Mucosa of rectum (tissue), 2 donors: ENCODE measurements at regions not wholly inside any gene's neighbourhood (a gene's known extent, or its start where the extent isn't known, plus 50 kb on each side); places are given as distances from the start of the nearest gene placed in this dataset.

Experiments used
- H3K27ac ChIP-seq, 2 donors: one replicate each; pipeline ENCODE4 v1.7.0; 2013; ENCODE audit warnings: inconsistent platforms in 2 of 2, low read depth in 2 of 2, low read length in 2 of 2
- H3K27me3 ChIP-seq, 2 donors: one replicate each; pipeline ENCODE4 v1.7.0; 2013; ENCODE audit warnings: low read length in 2 of 2; ENCODE audit not compliant: control insufficient read depth in 2 of 2, insufficient read depth in 2 of 2
- H3K36me3 ChIP-seq, 2 donors: one replicate each; pipeline ENCODE4 v1.7.0; 2013; ENCODE audit warnings: low read length in 2 of 2; ENCODE audit not compliant: control insufficient read depth in 2 of 2, insufficient read depth in 2 of 2
- H3K4me1 ChIP-seq, 2 donors: one replicate each; pipeline ENCODE4 v1.7.0; 2013; ENCODE audit warnings: low read length in 2 of 2, mild to moderate bottlenecking in 1 of 2; ENCODE audit not compliant: control insufficient read depth in 2 of 2, insufficient read depth in 2 of 2
- H3K4me3 ChIP-seq, 2 donors: one replicate each; pipeline ENCODE4 v1.7.0; 2013; ENCODE audit warnings: low read length in 2 of 2
- H3K9ac ChIP-seq, 2 donors: one replicate each; pipeline ENCODE4 v1.7.0; 2013; ENCODE audit warnings: low read length in 2 of 2, low read depth in 1 of 2, mild to moderate bottlenecking in 1 of 2
- H3K9me3 ChIP-seq, 2 donors: one replicate each; pipeline ENCODE4 v1.7.0; 2013; ENCODE audit warnings: low read length in 2 of 2; ENCODE audit not compliant: control insufficient read depth in 2 of 2
- donor health status: healthy.
- donor health status: Normal muscosa, but diverticular disease.

DNA sequence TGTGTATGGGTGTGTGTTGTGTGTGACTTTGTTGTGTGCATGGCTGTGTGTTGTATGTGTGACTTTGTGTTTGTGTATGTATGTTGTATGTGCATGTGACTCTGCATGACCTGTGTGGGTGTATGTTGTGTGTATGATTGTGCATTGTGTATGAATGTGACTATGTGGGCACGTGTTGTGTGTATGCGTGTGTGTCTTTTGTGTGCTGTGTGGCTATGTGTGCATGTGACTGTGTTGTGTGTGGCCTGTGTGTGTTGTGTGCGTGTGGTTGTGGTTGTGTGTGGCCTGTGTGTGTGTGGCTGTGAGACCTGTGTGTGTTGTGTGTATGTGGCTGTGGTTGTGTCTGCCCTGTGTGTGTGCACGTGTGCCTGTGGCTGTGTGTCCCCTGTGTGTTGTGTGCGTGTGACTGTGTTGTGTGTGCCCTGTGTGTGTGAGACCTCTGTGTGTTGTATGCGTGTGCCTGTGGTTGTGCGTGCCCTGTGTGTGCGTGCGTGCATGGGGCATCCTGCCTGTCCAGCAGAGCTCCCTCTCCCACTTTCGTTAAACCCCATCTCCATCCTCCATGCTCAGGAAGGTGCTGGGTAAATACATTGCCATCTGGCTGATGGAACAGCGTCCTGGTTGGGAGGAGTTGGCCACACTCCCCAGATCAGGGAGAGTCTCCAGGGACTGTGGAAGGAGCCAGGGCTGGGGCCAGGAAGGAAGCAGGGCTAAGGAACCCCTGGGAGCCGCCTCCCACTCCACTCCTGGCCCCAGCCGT lies 90.1 kb upstream of the GSE1 start:
- Histone ChIP-seq H3K4me3 (no peak overlapping the region), H3K9me3 (no peaks in the 10 kb centered on the region), H3K36me3 (no peaks in the 10 kb centered on the region), H3K4me1 (peaks cover 15 to 35% of the 10 kb centered on the region in 2 donors), H3K9ac (peak overlapping the region in 1 of 2 donors; percentile 28), H3K27ac (peak overlapping the region; percentile 26 to 74), H3K27me3 (no peaks in the 10 kb centered on the region)

DNA sequence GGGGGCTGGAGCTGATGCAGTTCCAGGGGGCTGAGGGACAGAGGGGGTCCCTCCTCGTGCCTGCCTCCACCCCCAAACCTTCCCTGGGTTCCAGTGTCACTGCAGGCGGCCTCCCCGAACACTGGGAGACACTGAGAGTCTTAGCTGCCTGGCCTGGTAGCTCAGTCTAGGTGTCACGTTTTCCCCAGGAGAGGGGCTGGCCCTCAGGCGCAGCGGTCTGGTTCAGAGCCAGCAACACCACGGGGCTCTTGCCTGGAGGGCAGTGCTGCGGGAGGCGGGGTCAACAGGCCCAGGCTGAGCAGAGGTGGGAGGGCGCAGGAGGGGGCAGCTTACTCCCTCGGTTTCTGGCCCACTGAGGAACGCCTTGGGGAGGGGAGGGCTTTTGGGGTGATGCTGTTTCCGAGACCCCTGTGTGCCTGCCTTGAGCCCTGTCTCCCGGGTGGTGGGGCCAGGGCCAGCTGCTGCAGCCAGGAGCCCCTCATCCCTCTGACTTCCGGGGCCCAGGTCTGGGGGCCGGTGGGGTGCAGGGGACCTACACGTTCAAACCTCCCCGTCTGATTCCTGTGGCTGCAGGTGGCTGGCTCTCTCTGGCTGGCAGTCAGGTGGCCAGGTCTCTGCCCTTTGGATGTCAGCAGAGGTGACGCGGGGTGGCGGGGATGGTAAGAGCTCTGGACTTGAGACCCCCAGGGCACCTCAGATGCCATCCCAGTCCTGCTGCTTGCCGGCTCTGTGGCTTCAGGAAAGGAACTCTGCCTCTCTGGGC lies 89.3 kb upstream of the GSE1 start:
- H3K9me3 ChIP-seq, result no peaks in the 10 kb centered on the region
- peak overlapping the region in 1 of 2 donors; percentile 28 for H3K9ac ChIP-seq
- H3K4me3 ChIP-seq, result no peak overlapping the region
- peaks cover 15 to 35% of the 10 kb centered on the region in 2 donors for H3K4me1 ChIP-seq
- H3K27me3 ChIP-seq, result no peaks in the 10 kb centered on the region
- H3K36me3 ChIP-seq, result no peaks in the 10 kb centered on the region
- peak overlapping the region; percentile 26 to 74 for H3K27ac ChIP-seq

- Histone ChIP-seq H3K36me3 (no peaks in the 10 kb centered on the region), H3K27me3 (no peaks in the 10 kb centered on the region), H3K4me3 (no peak overlapping the region), H3K9me3 (no peaks in the 10 kb centered on the region), H3K9ac (no peak overlapping the region), H3K4me1 (peaks cover 15 to 35% of the 10 kb centered on the region in 2 donors), H3K27ac (no peak overlapping the region)
Measured at GRCh38 chr16:85524365-85524629, 88.8 kb upstream of the GSE1 start.

GRCh38 chr16:85524630-85525419 lies 88.3 kb upstream of the GSE1 start:
- Histone ChIP-seq H3K27ac (no peak overlapping the region), H3K27me3 (no peaks in the 10 kb centered on the region), H3K9ac (no peak overlapping the region), H3K36me3 (no peaks in the 10 kb centered on the region), H3K4me3 (no peak overlapping the region), H3K4me1 (peaks cover 15 to 35% of the 10 kb centered on the region in 2 donors), H3K9me3 (no peaks in the 10 kb centered on the region)

DNA sequence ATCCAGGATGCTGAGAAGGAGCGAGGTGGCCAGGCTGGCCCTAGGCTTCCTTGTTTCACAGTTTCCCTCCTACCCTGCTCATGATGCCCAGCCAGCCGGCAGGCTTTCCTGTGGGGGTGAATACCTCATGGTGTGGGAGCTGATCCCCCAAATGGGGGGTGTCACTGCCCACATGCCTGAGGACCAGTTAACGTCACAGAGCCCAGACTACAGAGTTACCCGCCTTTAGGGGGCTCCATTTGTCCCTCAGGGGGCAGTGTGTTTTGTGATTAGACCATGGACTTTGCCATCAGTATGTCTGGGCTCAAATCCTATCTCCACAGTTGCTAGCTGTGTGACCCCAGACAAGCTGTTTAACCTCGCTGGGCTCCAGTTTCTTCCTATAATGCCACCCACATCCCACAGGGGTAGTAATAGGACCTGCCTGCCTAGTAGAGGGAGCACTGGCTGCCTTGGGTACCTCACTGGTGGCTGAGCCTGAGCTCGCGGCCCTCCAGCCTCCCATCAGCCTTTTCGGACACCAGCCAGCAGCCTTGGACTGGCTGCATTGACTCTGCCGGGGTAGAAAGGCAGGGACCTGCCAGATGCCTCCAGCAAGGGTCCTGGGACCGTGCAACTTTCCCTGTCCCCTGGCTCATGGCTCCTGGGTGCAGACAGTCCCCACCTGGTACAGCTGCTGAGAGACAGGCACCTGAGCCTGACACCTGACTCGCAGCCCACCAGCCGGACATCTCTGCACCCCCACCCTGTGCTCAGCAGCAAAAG lies 87.5 kb upstream of the GSE1 start:
- H3K4me3 ChIP-seq, result no peak overlapping the region
- no peak overlapping the region for H3K27ac ChIP-seq
- H3K36me3 ChIP-seq, result no peaks in the 10 kb centered on the region
- no peaks in the 10 kb centered on the region for H3K27me3 ChIP-seq
- H3K9me3 ChIP-seq, result no peaks in the 10 kb centered on the region
- H3K4me1 ChIP-seq, result peaks cover 15 to 35% of the 10 kb centered on the region in 2 donors
- H3K9ac ChIP-seq, result no peak overlapping the region

GRCh38 chr16:85526185-85526974 lies 86.7 kb upstream of the GSE1 start:
- H3K27me3 ChIP-seq, result no peaks in the 10 kb centered on the region
- H3K36me3 ChIP-seq, result no peaks in the 10 kb centered on the region
- no peak overlapping the region for H3K4me3 ChIP-seq
- H3K9ac ChIP-seq, result no peak overlapping the region
- H3K27ac ChIP-seq, result no peak overlapping the region
- peaks cover 10 to 30% of the 10 kb centered on the region in 2 donors for H3K4me1 ChIP-seq
- H3K9me3 ChIP-seq, result no peaks in the 10 kb centered on the region

DNA sequence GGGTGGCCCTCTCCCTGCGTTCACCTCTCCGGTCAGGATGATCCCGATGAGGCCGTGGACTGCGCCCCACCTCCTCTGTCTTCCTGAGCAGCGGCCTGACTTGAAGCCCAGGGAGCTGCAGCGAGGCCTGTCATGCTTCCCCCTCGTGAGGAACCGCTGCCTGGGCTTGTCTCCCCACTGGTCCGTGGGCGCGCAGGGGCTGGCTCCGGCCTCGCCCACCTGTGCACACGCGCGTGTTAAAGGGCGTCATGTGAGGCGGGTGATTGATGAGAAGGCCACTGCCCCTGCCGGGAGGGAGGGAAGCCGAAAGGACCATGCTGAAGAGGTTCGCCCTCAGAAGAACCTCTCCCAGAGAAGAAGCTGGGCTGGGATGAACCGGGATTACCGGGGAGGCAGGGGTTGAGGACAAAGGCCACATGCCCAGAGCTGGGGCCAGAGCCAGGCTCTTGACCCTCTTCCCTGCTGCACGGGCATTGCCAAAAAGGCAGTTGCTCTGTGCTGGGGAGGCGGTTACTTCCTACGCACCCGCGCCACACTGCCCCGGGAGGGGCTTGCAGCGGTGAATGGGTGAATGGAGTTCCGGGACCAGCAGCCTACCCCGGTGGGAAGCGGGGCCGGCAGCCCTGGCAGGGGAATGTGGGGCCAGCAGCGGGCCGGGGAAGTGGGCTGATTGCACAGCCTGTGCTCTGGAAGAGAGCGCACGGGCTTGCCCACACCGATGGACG lies 85.9 kb upstream of the GSE1 start:
- H3K4me3 ChIP-seq, result no peak overlapping the region
- H3K4me1 ChIP-seq, result peaks cover 7 to 25% of the 10 kb centered on the region in 2 donors
- H3K9me3 ChIP-seq, result no peaks in the 10 kb centered on the region
- no peaks in the 10 kb centered on the region for H3K27me3 ChIP-seq
- no peak overlapping the region for H3K9ac ChIP-seq
- H3K27ac ChIP-seq, result no peak overlapping the region
- no peaks in the 10 kb centered on the region for H3K36me3 ChIP-seq

GRCh38 chr16:85527767-85528297 lies 85.3 kb upstream of the GSE1 start:
- Histone ChIP-seq H3K27ac (no peak overlapping the region), H3K36me3 (no peaks in the 10 kb centered on the region), H3K4me1 (peaks cover 7 to 20% of the 10 kb centered on the region in 2 donors), H3K9ac (no peak overlapping the region), H3K4me3 (no peak overlapping the region), H3K9me3 (no peaks in the 10 kb centered on the region), H3K27me3 (no peaks in the 10 kb centered on the region)
